Endothelial cell of umbilical vein (primary cell): ENCODE measurements at regions not wholly inside any gene's neighbourhood (a gene's known extent, or its start where the extent isn't known, plus 50 kb on each side); places are given as distances from the start of the nearest gene placed in this dataset.

Experiments
- BruUV-seq: library from RNA; stranded (reverse); fragments of 400-500 nt; replicated peaks from 2 replicates; lab custom pipeline; 2021; lab: Mats Ljungman, UMichigan
- CTCF ChIA-PET: fragments of 300-600, 350-600 bp; sonication (Branson Sonifier 250); formaldehyde crosslinking; loops from one replicate; lab custom pipeline; 2021; ENCODE audit warnings: antibody characterized with exemption, inconsistent platforms; lab: Charles Lee
- POLR2A ChIA-PET: fragments of 300-600, 350-600 bp; sonication (Branson Sonifier 250); formaldehyde crosslinking; loops from one replicate; lab custom pipeline; 2021; ENCODE audit warnings: antibody characterized with exemption, inconsistent platforms; lab: Charles Lee
- DNase-seq: peaks from one replicate; pipeline ENCODE4 v3.0.0-alpha.2; 2011; ENCODE audit warnings: low read depth, low spot score
- FAIRE-seq: peaks from 2 replicates; lab custom pipeline; 2011; peaks lifted over from hg19 to GRCh38; lab: Jason Lieb, UNC
- H2AFZ ChIP-seq: 2 replicates; pipeline ENCODE4 v1.6.0; 2012; ENCODE audit warnings: low read depth, low read length, control low read depth, inconsistent platforms
- H3K27ac ChIP-seq: 2 replicates; pipeline ENCODE4 v1.5.1; 2011; ENCODE audit warnings: low read depth, mild to moderate bottlenecking, control low read depth, low read length, moderate library complexity; ENCODE audit not compliant: insufficient read depth
- H3K27me3 ChIP-seq, 2 experiments: 2 replicates each; pipeline versions ENCODE4 v1.6.0 to v1.6.1; 2011; ENCODE audit warnings: low read length in 2 of 2, mixed read lengths in 1 of 2; ENCODE audit not compliant: control insufficient read depth in 2 of 2, insufficient read depth in 2 of 2
- H3K36me3 ChIP-seq, 2 experiments: 2 replicates in 1 of 2; 3 replicates in 1 of 2; pipeline ENCODE4 v1.5.1; 2011; ENCODE audit warnings: low read length in 2 of 2, mild to moderate bottlenecking in 1 of 2, moderate library complexity in 1 of 2; ENCODE audit not compliant: control insufficient read depth in 2 of 2, insufficient read depth in 2 of 2; ENCODE audit errors: extremely low read depth in 1 of 2
- H3K4me1 ChIP-seq: 3 replicates; pipeline ENCODE4 v1.5.1; 2011; ENCODE audit warnings: mild to moderate bottlenecking, low read length; ENCODE audit not compliant: control insufficient read depth, insufficient read depth; ENCODE audit errors: extremely low read depth
- H3K4me2 ChIP-seq: 2 replicates; pipeline ENCODE4 v1.6.1; 2011; ENCODE audit warnings: low read length, control low read depth, mixed read lengths; ENCODE audit not compliant: insufficient read depth
- H3K4me3 ChIP-seq, 3 experiments: fragments of 200-600 bp in 1 of 3; sonication (generic), shearing (Covaris generic) in 1 of 3; replicated peaks in 1 of 3; 2 replicates each; pipeline ENCODE4 v1.5.1; 2011 to 2016; ENCODE audit warnings: control low read depth in 3 of 3, low read length in 3 of 3, mild to moderate bottlenecking in 2 of 3, inconsistent platforms in 1 of 3, low read depth in 1 of 3, moderate library complexity in 1 of 3; ENCODE audit not compliant: insufficient read depth in 1 of 3
- H3K79me2 ChIP-seq: 2 replicates; pipeline ENCODE4 v1.6.0; 2012; ENCODE audit warnings: low read length, inconsistent platforms; ENCODE audit not compliant: control insufficient read depth, insufficient read depth
- H3K9ac ChIP-seq: replicated peaks from 2 replicates; pipeline ENCODE3; 2011; ENCODE audit warnings: low read length, control low read depth; ENCODE audit not compliant: insufficient read depth; ENCODE audit errors: extremely low read depth
- H3K9me1 ChIP-seq: replicated peaks from 3 replicates; pipeline ENCODE4 v1.6.0; 2011; ENCODE audit warnings: mild to moderate bottlenecking, low read length; ENCODE audit not compliant: control insufficient read depth, insufficient read depth; ENCODE audit errors: extremely low read depth
- H3K9me3 ChIP-seq: replicated peaks from 2 replicates; pipeline ENCODE4 v1.5.1; 2012; ENCODE audit warnings: low read length, inconsistent platforms; ENCODE audit not compliant: control insufficient read depth, insufficient read depth
- H4K20me1 ChIP-seq: replicated peaks from 2 replicates; pipeline ENCODE3; 2011; ENCODE audit warnings: mild to moderate bottlenecking, low read length; ENCODE audit not compliant: control insufficient read depth, insufficient read depth; ENCODE audit errors: extremely low read depth
- EZH2 ChIP-seq: IDR thresholded peaks from 2 replicates; pipeline ENCODE4 v1.6.1; 2012; ENCODE audit warnings: borderline replicate concordance, low read depth, mild to moderate bottlenecking, moderate library complexity, low read length, inconsistent platforms; ENCODE audit not compliant: severe bottlenecking
- FOS ChIP-seq: IDR thresholded peaks from 2 replicates; pipeline ENCODE4 v1.6.1; 2011; ENCODE audit warnings: mild to moderate bottlenecking, low read length, moderate library complexity, borderline replicate concordance; ENCODE audit not compliant: insufficient read depth
- GATA2 ChIP-seq: IDR thresholded peaks from 2 replicates; pipeline ENCODE4 v1.7.0; 2011; ENCODE audit warnings: low read depth, mild to moderate bottlenecking, moderate library complexity, mixed read lengths, low read length; ENCODE audit not compliant: insufficient read length, insufficient read depth
- JUN ChIP-seq: IDR thresholded peaks from 2 replicates; pipeline ENCODE4 v1.6.1; 2011; ENCODE audit warnings: borderline replicate concordance, low read depth; ENCODE audit not compliant: insufficient read length, insufficient read depth
- MYC ChIP-seq: IDR thresholded peaks from one replicate; pipeline ENCODE4 v1.6.1; 2011; ENCODE audit warnings: mild to moderate bottlenecking, low read depth, low read length
- POLR2A ChIP-seq: IDR thresholded peaks from 2 replicates; pipeline ENCODE4 v1.6.1; 2012; ENCODE audit warnings: low read depth, mild to moderate bottlenecking, control low read depth, low read length
- POLR2AphosphoS5 ChIP-seq: IDR thresholded peaks from 2 replicates; pipeline ENCODE4 v1.6.1; 2012; ENCODE audit warnings: low read depth, mild to moderate bottlenecking, control low read depth, low read length, moderate library complexity; ENCODE audit not compliant: insufficient read depth
- dilution Hi-C: fragments of 300-500 bp; cut with MboI; formaldehyde crosslinking; loops from one replicate; pipeline ENCODE4 v1.15.0; 2019; ENCODE audit warnings: low sequenced_read_pairs; ENCODE audit not compliant: extremely low pct_ligation_motif_present
- intact Hi-C: fragments of 100-400 bp; cut with micrococcal nuclease; formaldehyde crosslinking; loops from one replicate; pipeline ENCODE4 v1.10.0; 2022
- TF ChIP-seq, protein P1 (sequence below), 2 donors: IDR thresholded peaks; 1 replicate in 1 of 2; 2 replicates in 1 of 2; pipeline ENCODE4 v1.5.1; 2011; ENCODE audit warnings: low read length in 2 of 2, mild to moderate bottlenecking in 2 of 2, moderate library complexity in 2 of 2, control low read depth in 1 of 2, inconsistent platforms in 1 of 2, low read depth in 1 of 2; ENCODE audit not compliant: insufficient read depth in 1 of 2; ENCODE audit errors: extremely low read depth in 1 of 2
- TF ChIP-seq, protein P2 (sequence below): IDR thresholded peaks from 2 replicates; pipeline ENCODE4 v1.6.1; 2011; ENCODE audit not compliant: insufficient read depth, insufficient read length

DNA sequence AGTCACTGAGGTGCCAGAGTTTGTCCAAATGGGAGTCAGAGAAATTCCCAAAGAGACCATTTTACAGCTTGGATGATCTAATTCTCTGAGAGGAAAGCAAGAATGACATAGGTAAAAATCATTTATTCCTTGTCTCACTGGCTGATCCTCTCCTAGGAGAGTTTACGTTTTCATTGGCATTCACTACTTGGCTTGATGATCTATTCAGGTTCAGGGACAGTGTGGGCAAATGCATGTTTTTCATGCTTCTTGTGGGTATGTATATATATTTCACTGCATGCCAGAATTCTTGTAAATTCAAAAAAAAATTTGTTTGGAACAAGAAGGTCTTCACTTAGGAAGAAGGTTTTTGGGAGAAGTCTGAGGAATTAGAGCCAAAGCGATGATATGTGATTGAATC lies 403.4 kb upstream of the JAG1 start:
- no peaks in the 10 kb centered on the region for H4K20me1 ChIP-seq
- no peak overlapping the region for H3K9ac ChIP-seq
- FAIRE-seq (no peak), DNase-seq (no peak)
- no peaks in the 10 kb centered on the region for H3K9me3 ChIP-seq
- no peak overlapping the region for H3K27ac ChIP-seq
- CTCF ChIA-PET, result no interaction called here
- TF ChIP-seq POLR2AphosphoS5 (no peak), MYC (no peak), EZH2 (no peak), GATA2 (no peak), JUN (no peak), FOS (no peak), POLR2A (no peak)
- TF ChIP-seq, protein P1, sequence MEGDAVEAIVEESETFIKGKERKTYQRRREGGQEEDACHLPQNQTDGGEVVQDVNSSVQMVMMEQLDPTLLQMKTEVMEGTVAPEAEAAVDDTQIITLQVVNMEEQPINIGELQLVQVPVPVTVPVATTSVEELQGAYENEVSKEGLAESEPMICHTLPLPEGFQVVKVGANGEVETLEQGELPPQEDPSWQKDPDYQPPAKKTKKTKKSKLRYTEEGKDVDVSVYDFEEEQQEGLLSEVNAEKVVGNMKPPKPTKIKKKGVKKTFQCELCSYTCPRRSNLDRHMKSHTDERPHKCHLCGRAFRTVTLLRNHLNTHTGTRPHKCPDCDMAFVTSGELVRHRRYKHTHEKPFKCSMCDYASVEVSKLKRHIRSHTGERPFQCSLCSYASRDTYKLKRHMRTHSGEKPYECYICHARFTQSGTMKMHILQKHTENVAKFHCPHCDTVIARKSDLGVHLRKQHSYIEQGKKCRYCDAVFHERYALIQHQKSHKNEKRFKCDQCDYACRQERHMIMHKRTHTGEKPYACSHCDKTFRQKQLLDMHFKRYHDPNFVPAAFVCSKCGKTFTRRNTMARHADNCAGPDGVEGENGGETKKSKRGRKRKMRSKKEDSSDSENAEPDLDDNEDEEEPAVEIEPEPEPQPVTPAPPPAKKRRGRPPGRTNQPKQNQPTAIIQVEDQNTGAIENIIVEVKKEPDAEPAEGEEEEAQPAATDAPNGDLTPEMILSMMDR (IDR thresholded peaks at IDR 0.05; ENCODE audit: extremely low read depth in 1 of 2, insufficient read depth in 1 of 2, low read depth in 1 of 2, low read length in 2 of 2), result no peak
- TF ChIP-seq, protein P2, sequence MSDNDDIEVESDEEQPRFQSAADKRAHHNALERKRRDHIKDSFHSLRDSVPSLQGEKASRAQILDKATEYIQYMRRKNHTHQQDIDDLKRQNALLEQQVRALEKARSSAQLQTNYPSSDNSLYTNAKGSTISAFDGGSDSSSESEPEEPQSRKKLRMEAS, result no peak
- no peak overlapping the region for H2AFZ ChIP-seq
- H3K36me3 ChIP-seq, result no peaks in the 10 kb centered on the region
- POLR2A ChIA-PET, result no interaction called here
- H3K27me3 ChIP-seq, result no peaks in the 10 kb centered on the region
- no TSS peak for BruUV-seq
- dilution Hi-C loops (no loop called here), intact Hi-C loops (no loop called here)
- H3K9me1 ChIP-seq, result no peaks in the 10 kb centered on the region
- no peaks in the 10 kb centered on the region for H3K79me2 ChIP-seq
- H3K4me2 ChIP-seq, result no peak overlapping the region
- peaks cover 16% of the 10 kb centered on the region for H3K4me1 ChIP-seq
- H3K4me3 ChIP-seq, result no peak overlapping the region
